Endothelial cell of umbilical vein (primary cell): ENCODE measurements at regions not wholly inside any gene's neighbourhood (a gene's known extent, or its start where the extent isn't known, plus 50 kb on each side); places are given as distances from the start of the nearest gene placed in this dataset.

Source experiments
- BruUV-seq: library from RNA; stranded (reverse); fragments of 400-500 nt; replicated peaks from 2 replicates; lab custom pipeline; 2021; lab: Mats Ljungman, UMichigan
- CTCF ChIA-PET: fragments of 300-600, 350-600 bp; sonication (Branson Sonifier 250); formaldehyde crosslinking; loops from one replicate; lab custom pipeline; 2021; ENCODE audit warnings: antibody characterized with exemption, inconsistent platforms; lab: Charles Lee
- POLR2A ChIA-PET: fragments of 300-600, 350-600 bp; sonication (Branson Sonifier 250); formaldehyde crosslinking; loops from one replicate; lab custom pipeline; 2021; ENCODE audit warnings: antibody characterized with exemption, inconsistent platforms; lab: Charles Lee
- DNase-seq: peaks from one replicate; pipeline ENCODE4 v3.0.0-alpha.2; 2011; ENCODE audit warnings: low read depth, low spot score
- FAIRE-seq: peaks from 2 replicates; lab custom pipeline; 2011; peaks lifted over from hg19 to GRCh38; lab: Jason Lieb, UNC
- H2AFZ ChIP-seq: 2 replicates; pipeline ENCODE4 v1.6.0; 2012; ENCODE audit warnings: low read depth, low read length, control low read depth, inconsistent platforms
- H3K27ac ChIP-seq: 2 replicates; pipeline ENCODE4 v1.5.1; 2011; ENCODE audit warnings: low read depth, mild to moderate bottlenecking, control low read depth, low read length, moderate library complexity; ENCODE audit not compliant: insufficient read depth
- H3K27me3 ChIP-seq, 2 experiments: 2 replicates each; pipeline versions ENCODE4 v1.6.0 to v1.6.1; 2011; ENCODE audit warnings: low read length in 2 of 2, mixed read lengths in 1 of 2; ENCODE audit not compliant: control insufficient read depth in 2 of 2, insufficient read depth in 2 of 2
- H3K36me3 ChIP-seq, 2 experiments: 2 replicates in 1 of 2; 3 replicates in 1 of 2; pipeline ENCODE4 v1.5.1; 2011; ENCODE audit warnings: low read length in 2 of 2, mild to moderate bottlenecking in 1 of 2, moderate library complexity in 1 of 2; ENCODE audit not compliant: control insufficient read depth in 2 of 2, insufficient read depth in 2 of 2; ENCODE audit errors: extremely low read depth in 1 of 2
- H3K4me1 ChIP-seq: 3 replicates; pipeline ENCODE4 v1.5.1; 2011; ENCODE audit warnings: mild to moderate bottlenecking, low read length; ENCODE audit not compliant: control insufficient read depth, insufficient read depth; ENCODE audit errors: extremely low read depth
- H3K4me2 ChIP-seq: 2 replicates; pipeline ENCODE4 v1.6.1; 2011; ENCODE audit warnings: low read length, control low read depth, mixed read lengths; ENCODE audit not compliant: insufficient read depth
- H3K4me3 ChIP-seq, 3 experiments: fragments of 200-600 bp in 1 of 3; sonication (generic), shearing (Covaris generic) in 1 of 3; replicated peaks in 1 of 3; 2 replicates each; pipeline ENCODE4 v1.5.1; 2011 to 2016; ENCODE audit warnings: control low read depth in 3 of 3, low read length in 3 of 3, mild to moderate bottlenecking in 2 of 3, inconsistent platforms in 1 of 3, low read depth in 1 of 3, moderate library complexity in 1 of 3; ENCODE audit not compliant: insufficient read depth in 1 of 3
- H3K79me2 ChIP-seq: 2 replicates; pipeline ENCODE4 v1.6.0; 2012; ENCODE audit warnings: low read length, inconsistent platforms; ENCODE audit not compliant: control insufficient read depth, insufficient read depth
- H3K9ac ChIP-seq: replicated peaks from 2 replicates; pipeline ENCODE3; 2011; ENCODE audit warnings: low read length, control low read depth; ENCODE audit not compliant: insufficient read depth; ENCODE audit errors: extremely low read depth
- H3K9me1 ChIP-seq: replicated peaks from 3 replicates; pipeline ENCODE4 v1.6.0; 2011; ENCODE audit warnings: mild to moderate bottlenecking, low read length; ENCODE audit not compliant: control insufficient read depth, insufficient read depth; ENCODE audit errors: extremely low read depth
- H3K9me3 ChIP-seq: replicated peaks from 2 replicates; pipeline ENCODE4 v1.5.1; 2012; ENCODE audit warnings: low read length, inconsistent platforms; ENCODE audit not compliant: control insufficient read depth, insufficient read depth
- H4K20me1 ChIP-seq: replicated peaks from 2 replicates; pipeline ENCODE3; 2011; ENCODE audit warnings: mild to moderate bottlenecking, low read length; ENCODE audit not compliant: control insufficient read depth, insufficient read depth; ENCODE audit errors: extremely low read depth
- CTCF ChIP-seq, 2 donors: IDR thresholded peaks; 1 replicate in 1 of 2; 2 replicates in 1 of 2; pipeline ENCODE4 v1.5.1; 2011; ENCODE audit warnings: low read length in 2 of 2, mild to moderate bottlenecking in 2 of 2, moderate library complexity in 2 of 2, control low read depth in 1 of 2, inconsistent platforms in 1 of 2, low read depth in 1 of 2; ENCODE audit not compliant: insufficient read depth in 1 of 2; ENCODE audit errors: extremely low read depth in 1 of 2
- EZH2 ChIP-seq: IDR thresholded peaks from 2 replicates; pipeline ENCODE4 v1.6.1; 2012; ENCODE audit warnings: borderline replicate concordance, low read depth, mild to moderate bottlenecking, moderate library complexity, low read length, inconsistent platforms; ENCODE audit not compliant: severe bottlenecking
- FOS ChIP-seq: IDR thresholded peaks from 2 replicates; pipeline ENCODE4 v1.6.1; 2011; ENCODE audit warnings: mild to moderate bottlenecking, low read length, moderate library complexity, borderline replicate concordance; ENCODE audit not compliant: insufficient read depth
- GATA2 ChIP-seq: IDR thresholded peaks from 2 replicates; pipeline ENCODE4 v1.7.0; 2011; ENCODE audit warnings: low read depth, mild to moderate bottlenecking, moderate library complexity, mixed read lengths, low read length; ENCODE audit not compliant: insufficient read length, insufficient read depth
- JUN ChIP-seq: IDR thresholded peaks from 2 replicates; pipeline ENCODE4 v1.6.1; 2011; ENCODE audit warnings: borderline replicate concordance, low read depth; ENCODE audit not compliant: insufficient read length, insufficient read depth
- MAX ChIP-seq: IDR thresholded peaks from 2 replicates; pipeline ENCODE4 v1.6.1; 2011; ENCODE audit not compliant: insufficient read depth, insufficient read length
- MYC ChIP-seq: IDR thresholded peaks from one replicate; pipeline ENCODE4 v1.6.1; 2011; ENCODE audit warnings: mild to moderate bottlenecking, low read depth, low read length
- POLR2AphosphoS5 ChIP-seq: IDR thresholded peaks from 2 replicates; pipeline ENCODE4 v1.6.1; 2012; ENCODE audit warnings: low read depth, mild to moderate bottlenecking, control low read depth, low read length, moderate library complexity; ENCODE audit not compliant: insufficient read depth
- dilution Hi-C: fragments of 300-500 bp; cut with MboI; formaldehyde crosslinking; loops from one replicate; pipeline ENCODE4 v1.15.0; 2019; ENCODE audit warnings: low sequenced_read_pairs; ENCODE audit not compliant: extremely low pct_ligation_motif_present
- intact Hi-C: fragments of 100-400 bp; cut with micrococcal nuclease; formaldehyde crosslinking; loops from one replicate; pipeline ENCODE4 v1.10.0; 2022

DNA sequence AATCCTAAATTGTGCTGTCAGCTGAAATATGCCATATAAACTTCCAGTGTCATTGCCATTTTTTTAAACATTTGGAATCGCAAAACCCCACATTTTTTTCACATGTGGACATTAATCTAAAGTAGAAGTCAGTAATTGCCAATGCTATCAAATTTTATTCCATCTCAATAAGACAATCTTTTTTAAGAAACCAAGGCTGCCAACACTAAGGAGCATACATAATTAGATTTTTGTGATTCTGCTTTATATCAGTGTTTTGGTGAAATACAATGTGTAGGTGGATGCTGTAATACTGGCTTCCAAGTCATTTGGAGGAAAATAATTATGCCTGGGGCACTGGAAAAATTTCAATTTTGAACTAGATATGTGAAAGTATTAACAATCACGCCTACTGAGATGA lies 256.7 kb downstream of the ZPLD1 start:
- Histone ChIP-seq H3K36me3 (no peaks in the 10 kb centered on the region), H3K9me3 (no peaks in the 10 kb centered on the region), H3K27me3 (no peaks in the 10 kb centered on the region), H4K20me1 (no peaks in the 10 kb centered on the region), H3K4me3 (no peak overlapping the region), H3K79me2 (no peaks in the 10 kb centered on the region), H3K27ac (no peak overlapping the region), H3K4me2 (no peak overlapping the region), H3K9ac (no peak overlapping the region), H3K4me1 (no peaks in the 10 kb centered on the region), H2AFZ (no peak overlapping the region), H3K9me1 (no peaks in the 10 kb centered on the region)
- ChIA-PET CTCF (interaction anchor here (3.3 kb wide), 1 partner anchor 17 kb away, joined by 11 read pairs; no protein-coding TSS in a partner anchor), POLR2A (no interaction called here)
- dilution Hi-C loops (no loop called here), intact Hi-C loops (no loop called here)
- BruUV-seq, result no TSS peak
- no peak for DNase-seq
- no peak for TF ChIP-seq EZH2
- TF ChIP-seq POLR2AphosphoS5, result no peak
- TF ChIP-seq JUN, result no peak
- TF ChIP-seq FOS, result no peak
- TF ChIP-seq GATA2, result no peak
- no peak for TF ChIP-seq CTCF (IDR thresholded peaks at IDR 0.05; ENCODE audit: extremely low read depth in 1 of 2, insufficient read depth in 1 of 2, low read depth in 1 of 2, low read length in 2 of 2)
- TF ChIP-seq MAX, result no peak
- no peak for TF ChIP-seq MYC
- FAIRE-seq, result no peak
